HG03378 (cell line): ENCODE measurements at regions not wholly inside any gene's neighbourhood (a gene's known extent, or its start where the extent isn't known, plus 50 kb on each side); places are given as distances from the start of the nearest gene placed in this dataset.

Experiments
- ATAC-seq: cut with Tn5 transposase; IDR thresholded peaks from one replicate; pipeline ENCODE4 v1.9.1; 2021; ENCODE audit warnings: mild to moderate bottlenecking, moderate library complexity; ENCODE audit not compliant: unreplicated experiment

DNA sequence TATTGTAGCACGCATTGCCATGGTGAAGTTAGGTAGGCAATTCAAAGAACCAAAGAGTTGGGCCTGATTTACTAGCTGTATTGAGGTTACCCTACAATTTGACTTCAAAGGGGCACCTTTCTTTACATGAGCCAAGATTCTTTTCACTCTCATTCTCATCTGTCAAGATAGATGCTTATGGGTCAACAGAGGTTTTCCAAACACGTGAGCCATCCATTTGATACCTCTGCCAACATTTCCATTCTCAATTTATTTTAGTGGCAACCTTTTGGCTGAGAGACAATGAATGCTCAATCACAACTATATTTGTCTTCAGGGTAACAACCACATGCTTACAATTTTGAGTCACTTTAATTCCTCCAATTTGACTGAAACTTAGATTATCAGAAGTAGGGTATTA is 370.6 kb upstream of the CDH20 start:
- no peak for ATAC-seq

- ATAC-seq: no peak
These were observed 367.4 kb upstream of the CDH20 start for GRCh38 chr18:60965856-60966255.

DNA sequence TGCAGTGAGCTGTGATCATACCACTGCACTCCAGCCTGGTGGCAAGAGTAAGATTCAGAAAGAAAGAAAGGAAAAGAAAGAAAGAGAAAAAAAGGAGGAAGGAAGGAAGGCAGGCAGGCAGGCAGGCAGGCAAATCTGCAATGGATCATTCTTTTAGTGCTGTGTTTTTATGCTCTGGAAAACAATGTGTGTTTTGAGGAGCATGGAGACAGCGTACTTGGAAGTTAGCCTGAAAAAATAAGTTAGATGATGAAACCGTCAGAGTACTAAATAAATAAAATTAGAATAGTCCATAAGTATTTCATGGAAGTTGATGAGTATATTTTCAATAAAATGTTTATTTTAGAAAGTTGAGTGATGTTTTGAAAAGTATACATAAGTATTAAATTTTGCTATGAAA is 366.4 kb upstream of the CDH20 start:
- ATAC-seq: no peak

GRCh38 chr18:60975420-60975819 is 357.8 kb upstream of the CDH20 start:
- no peak for ATAC-seq

DNA sequence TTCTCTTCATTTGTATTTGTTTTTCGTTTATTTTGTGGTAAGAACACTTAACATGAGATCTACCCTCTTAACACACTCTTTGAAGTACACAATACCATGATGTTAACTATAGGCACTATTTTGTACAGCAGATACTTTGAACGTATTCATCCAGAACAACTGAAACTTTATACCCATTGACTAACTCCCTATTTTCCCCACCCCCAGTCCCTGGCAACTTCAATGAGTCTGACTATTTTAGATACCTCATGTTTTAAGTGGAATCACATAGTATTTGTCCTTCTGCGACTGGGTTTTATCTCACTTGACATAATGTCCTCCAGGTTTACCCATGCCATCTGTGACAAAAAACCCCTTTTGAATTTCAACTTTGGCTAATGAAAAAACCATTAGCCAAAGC is 356.3 kb upstream of the CDH20 start:
- ATAC-seq: no peak

GRCh38 chr18:60978338-60978737 is 354.9 kb upstream of the CDH20 start:
- ATAC-seq: no peak

DNA sequence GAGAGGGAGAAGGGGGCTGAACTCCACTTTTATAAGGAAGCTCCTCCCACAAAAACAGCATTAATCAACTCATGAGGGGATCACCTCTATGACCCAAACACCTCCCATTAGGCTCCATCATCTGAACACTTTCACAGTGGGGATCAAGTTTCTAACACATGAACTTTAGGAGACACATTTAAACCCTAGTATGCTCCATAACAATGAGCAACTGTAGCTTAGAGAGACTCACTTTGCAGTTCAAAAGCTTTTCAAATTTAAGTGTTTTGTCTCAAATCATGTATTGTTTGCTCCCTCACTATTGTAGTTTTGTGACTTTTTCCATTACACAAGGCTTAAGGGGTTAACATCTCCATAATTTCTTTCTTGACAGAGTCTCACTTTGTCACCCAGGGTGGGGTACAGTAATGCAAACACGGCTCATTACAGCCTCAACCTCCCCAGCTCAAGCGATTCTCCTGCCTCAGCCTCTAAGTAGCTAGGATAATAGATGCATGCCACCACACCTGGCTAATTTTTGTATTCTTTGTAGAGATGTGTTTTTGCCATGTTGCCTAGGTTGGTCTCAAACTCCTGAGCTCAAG is 352.7 kb upstream of the CDH20 start:
- no peak for ATAC-seq

GRCh38 chr18:60981682-60982328 is 351.4 kb upstream of the CDH20 start:
- no peak for ATAC-seq

DNA sequence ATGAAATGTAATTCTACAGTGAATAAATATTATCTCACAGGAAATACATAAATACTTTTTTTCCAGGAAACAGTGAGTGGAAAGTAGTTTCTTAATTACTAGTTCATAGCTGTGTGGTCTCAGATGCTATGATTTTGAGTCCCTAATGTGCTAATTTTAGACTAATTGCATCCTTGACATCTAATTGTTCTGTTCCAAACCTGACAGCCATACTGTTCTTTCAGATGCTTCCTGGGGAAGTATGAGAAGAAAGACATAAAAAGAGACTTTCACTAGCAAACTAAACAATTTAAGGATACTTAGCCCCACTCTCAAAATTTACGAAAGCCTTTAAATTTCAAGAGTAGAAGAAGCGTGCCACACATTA is 350.9 kb upstream of the CDH20 start:
- ATAC-seq: no peak

- ATAC-seq: no peak
These were observed 350.3 kb upstream of the CDH20 start for GRCh38 chr18:60982928-60983327.

DNA sequence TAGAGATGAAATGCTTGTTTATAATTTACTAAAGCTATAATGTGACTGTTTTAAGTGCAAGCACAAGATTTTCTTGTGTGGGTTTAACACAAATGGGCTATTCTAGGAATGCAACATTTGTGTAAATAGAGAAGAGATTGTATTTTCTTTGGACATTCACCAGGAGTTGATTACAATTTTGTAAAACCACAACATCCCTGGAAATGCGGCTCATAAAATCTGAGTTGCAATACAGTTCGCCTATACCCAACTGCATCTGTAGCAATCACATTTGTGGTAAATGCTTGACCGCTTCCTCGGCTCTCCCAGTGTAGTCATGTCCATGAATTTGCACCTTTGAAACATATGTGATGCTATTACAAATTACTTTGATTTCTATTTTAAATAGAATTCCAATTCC is 348.7 kb upstream of the CDH20 start:
- no peak for ATAC-seq

- ATAC-seq: no peak
These were observed 345.3 kb upstream of the CDH20 start for GRCh38 chr18:60987963-60988362.

- ATAC-seq: no peak
These were observed 336.9 kb upstream of the CDH20 start for GRCh38 chr18:60996326-60996725.

GRCh38 chr18:60996822-60997221 is 336.4 kb upstream of the CDH20 start:
- ATAC-seq: no peak

- no peak for ATAC-seq
These were observed 332.1 kb upstream of the CDH20 start for GRCh38 chr18:61001138-61001537.

- no peak for ATAC-seq
These were observed 326.5 kb upstream of the CDH20 start for GRCh38 chr18:61006687-61007224.

- no peak for ATAC-seq
These were observed 313.6 kb upstream of the CDH20 start for GRCh38 chr18:61019338-61020301.

DNA sequence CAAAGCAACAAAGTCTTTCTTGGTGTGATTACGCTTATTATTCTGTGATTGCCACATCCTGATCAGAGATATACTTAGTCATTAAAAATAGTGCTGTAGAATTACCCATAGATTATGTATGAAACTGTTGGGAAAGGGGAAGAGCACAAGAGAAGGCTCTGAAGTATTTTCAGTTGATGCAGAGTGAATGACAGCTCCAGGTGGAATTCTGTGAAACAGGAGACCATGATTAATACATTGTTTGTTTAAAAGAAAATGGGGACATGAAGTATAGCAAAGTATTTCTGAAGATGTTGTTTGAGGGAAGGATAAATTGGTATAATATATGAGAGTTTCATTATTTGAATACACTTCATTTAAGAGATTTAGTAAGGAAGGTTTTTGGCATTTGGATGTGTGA is 307.6 kb upstream of the CDH20 start:
- ATAC-seq: no peak

- no peak for ATAC-seq
These were observed 301.6 kb upstream of the CDH20 start for GRCh38 chr18:61031626-61032025.

- no peak for ATAC-seq
These were observed 298.6 kb upstream of the CDH20 start for GRCh38 chr18:61034580-61034979.

- no peak for ATAC-seq
These were observed 294.0 kb upstream of the CDH20 start for GRCh38 chr18:61039251-61039650.

DNA sequence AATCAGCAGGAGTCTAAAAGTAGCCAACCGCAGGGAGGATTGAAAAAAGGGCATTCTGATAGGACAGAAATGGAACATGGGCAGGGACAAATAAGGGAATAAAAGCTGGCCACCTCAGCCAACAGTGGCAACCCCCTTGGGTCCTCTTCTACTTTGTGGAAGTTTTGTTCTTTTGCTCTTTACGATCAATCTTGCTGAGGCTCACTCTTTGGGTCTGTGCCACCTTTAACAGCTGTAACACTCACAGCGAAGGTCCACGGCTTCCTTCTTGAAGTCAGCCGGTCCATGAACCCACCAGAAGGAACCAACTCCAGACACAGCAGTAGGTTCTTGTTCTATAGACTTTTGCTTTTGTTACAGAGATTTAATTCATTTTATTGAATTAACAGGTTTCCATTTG is 285.4 kb upstream of the CDH20 start:
- ATAC-seq: no peak
